ENCODE measurements at regions not wholly inside any gene's neighbourhood (a gene's known extent, or its start where the extent isn't known, plus 50 kb on each side); places are given as distances from the start of the nearest gene placed in this dataset.

DNA sequence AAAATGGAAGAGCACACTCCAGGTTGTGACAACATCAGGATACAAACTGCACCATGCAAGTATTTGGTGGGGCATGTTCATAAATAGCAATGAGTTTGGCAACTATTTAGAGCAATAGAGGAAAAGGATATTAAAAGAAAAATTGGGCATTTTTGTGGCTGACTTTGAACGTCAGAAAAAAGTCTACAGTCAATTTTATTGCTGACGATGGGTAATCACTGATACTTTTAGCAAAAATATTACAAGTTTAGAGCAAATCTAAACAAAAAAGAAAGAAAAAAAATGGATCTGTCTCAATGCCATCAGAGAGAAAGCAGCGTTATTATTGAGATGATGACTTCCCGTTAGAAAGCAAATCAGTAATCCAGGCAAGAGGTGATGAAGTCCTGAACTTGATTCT, 65.2 kb downstream of the CGGBP1 start:
- Mint-ChIP-seq H3K9me3 (ENCODE audit: low read depth, unreplicated experiment) (no peaks in the 10 kb centered on the region), H3K27ac (ENCODE audit: unreplicated experiment) (no peak overlapping the region), H3K4me3 (ENCODE audit: low read depth, unreplicated experiment) (no peak overlapping the region), H3K36me3 (ENCODE audit: insufficient read depth, unreplicated experiment) (no peaks in the 10 kb centered on the region), H3K27me3 (ENCODE audit: unreplicated experiment) (no peaks in the 10 kb centered on the region), H3K4me1 (ENCODE audit: low read depth, unreplicated experiment) (peaks cover 13% of the 10 kb centered on the region)
- intact Hi-C loops (cut with micrococcal nuclease; ENCODE audit: unreplicated experiment) = no loop called here
- BruUV-seq (replicated peaks) = no TSS peak
- DNase-seq = no peak
- TF ChIP-seq, protein P1, sequence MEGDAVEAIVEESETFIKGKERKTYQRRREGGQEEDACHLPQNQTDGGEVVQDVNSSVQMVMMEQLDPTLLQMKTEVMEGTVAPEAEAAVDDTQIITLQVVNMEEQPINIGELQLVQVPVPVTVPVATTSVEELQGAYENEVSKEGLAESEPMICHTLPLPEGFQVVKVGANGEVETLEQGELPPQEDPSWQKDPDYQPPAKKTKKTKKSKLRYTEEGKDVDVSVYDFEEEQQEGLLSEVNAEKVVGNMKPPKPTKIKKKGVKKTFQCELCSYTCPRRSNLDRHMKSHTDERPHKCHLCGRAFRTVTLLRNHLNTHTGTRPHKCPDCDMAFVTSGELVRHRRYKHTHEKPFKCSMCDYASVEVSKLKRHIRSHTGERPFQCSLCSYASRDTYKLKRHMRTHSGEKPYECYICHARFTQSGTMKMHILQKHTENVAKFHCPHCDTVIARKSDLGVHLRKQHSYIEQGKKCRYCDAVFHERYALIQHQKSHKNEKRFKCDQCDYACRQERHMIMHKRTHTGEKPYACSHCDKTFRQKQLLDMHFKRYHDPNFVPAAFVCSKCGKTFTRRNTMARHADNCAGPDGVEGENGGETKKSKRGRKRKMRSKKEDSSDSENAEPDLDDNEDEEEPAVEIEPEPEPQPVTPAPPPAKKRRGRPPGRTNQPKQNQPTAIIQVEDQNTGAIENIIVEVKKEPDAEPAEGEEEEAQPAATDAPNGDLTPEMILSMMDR (IDR thresholded peaks at IDR 0.05; ENCODE audit: unreplicated experiment) = no peak
- CTCF ChIA-PET = no interaction called here

DNA sequence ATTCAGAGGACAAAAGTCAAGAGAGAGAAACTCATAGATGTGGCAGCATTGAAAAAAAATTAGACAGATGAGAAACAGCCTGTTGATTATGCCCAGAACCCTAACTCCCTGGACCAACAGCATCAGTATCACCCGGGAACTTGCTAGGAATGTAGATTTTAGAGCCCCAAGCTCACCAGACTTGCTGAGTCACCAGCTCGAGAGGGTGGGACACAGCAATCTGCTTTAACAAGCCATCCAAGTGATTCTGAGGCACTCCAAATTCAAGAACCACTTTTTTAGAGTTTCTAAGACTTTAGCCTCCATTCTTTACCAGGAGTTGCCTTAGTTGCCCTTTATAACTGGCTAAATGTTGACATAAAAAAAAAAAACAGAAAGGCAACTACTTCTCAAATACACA, 70.9 kb downstream of the CGGBP1 start:
- Mint-ChIP-seq H3K27ac (ENCODE audit: unreplicated experiment) (no peak overlapping the region), H3K36me3 (ENCODE audit: insufficient read depth, unreplicated experiment) (no peaks in the 10 kb centered on the region), H3K9me3 (ENCODE audit: low read depth, unreplicated experiment) (no peaks in the 10 kb centered on the region), H3K4me1 (ENCODE audit: low read depth, unreplicated experiment) (no peaks in the 10 kb centered on the region), H3K4me3 (ENCODE audit: low read depth, unreplicated experiment) (no peak overlapping the region), H3K27me3 (ENCODE audit: unreplicated experiment) (no peaks in the 10 kb centered on the region)
- TF ChIP-seq, protein P1 (IDR thresholded peaks at IDR 0.05; ENCODE audit: unreplicated experiment) = no peak
- BruUV-seq (replicated peaks) = no TSS peak
- intact Hi-C loops (cut with micrococcal nuclease; ENCODE audit: unreplicated experiment) = no loop called here
- CTCF ChIA-PET = interaction anchor here (0.7 kb wide), 1 partner anchor 122 kb away, joined by 3 read pairs; no protein-coding TSS in a partner anchor
- DNase-seq = no peak

DNA sequence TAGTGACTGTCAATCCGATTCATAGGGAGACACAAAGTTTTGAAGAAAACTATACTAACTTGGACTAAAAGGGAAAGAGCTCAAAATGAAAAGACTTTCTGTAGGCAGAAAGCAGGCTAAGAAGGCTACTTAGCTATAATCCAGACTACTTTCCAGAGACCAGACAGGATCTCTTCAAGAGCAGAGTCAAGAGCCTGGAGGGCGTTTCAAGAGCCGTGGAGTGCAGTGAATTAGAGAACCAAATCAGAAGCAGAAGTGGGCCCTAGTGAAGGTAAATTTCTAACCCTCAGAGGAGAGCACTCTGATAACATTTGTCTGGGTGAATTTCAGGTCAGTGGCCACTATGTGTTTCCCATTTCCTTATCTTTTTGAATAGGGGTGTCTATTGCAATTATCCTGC, 76.4 kb downstream of the CGGBP1 start:
- H3K9me3 Mint-ChIP-seq (ENCODE audit: low read depth, unreplicated experiment) = peaks cover 2% of the 10 kb centered on the region
- no peaks in the 10 kb centered on the region for H3K27me3 Mint-ChIP-seq (ENCODE audit: unreplicated experiment)
- H3K4me3 Mint-ChIP-seq (ENCODE audit: low read depth, unreplicated experiment) = no peak overlapping the region
- H3K4me1 Mint-ChIP-seq (ENCODE audit: low read depth, unreplicated experiment) = no peaks in the 10 kb centered on the region
- H3K27ac Mint-ChIP-seq (ENCODE audit: unreplicated experiment) = no peak overlapping the region
- DNase-seq = no peak
- BruUV-seq (replicated peaks) = no TSS peak
- intact Hi-C loops (cut with micrococcal nuclease; ENCODE audit: unreplicated experiment) = no loop called here
- CTCF ChIA-PET = no interaction called here
- H3K36me3 Mint-ChIP-seq (ENCODE audit: insufficient read depth, unreplicated experiment) = no peaks in the 10 kb centered on the region
- TF ChIP-seq, protein P1 (IDR thresholded peaks at IDR 0.05; ENCODE audit: unreplicated experiment) = no peak

DNA sequence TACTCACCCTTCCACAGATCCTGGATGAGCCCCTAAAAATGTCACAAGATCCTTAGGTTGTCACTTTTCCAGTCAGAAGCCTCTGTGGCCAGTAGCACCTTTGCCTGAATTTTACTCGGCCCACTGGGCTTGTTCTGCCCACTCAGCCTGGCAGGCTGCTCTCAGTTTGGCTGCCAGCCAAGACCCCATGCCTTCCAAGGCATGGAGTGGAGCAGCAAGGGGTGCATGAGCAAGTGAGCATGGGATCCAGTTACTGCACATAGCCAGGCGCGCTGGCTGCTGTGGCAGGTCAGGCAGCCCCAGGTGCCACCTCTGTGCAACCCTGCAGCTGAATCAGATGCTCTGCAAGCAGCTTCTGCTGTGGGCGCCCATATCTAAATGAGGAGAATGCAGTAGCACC, 79.3 kb downstream of the CGGBP1 start:
- TF ChIP-seq, protein P1 (IDR thresholded peaks at IDR 0.05; ENCODE audit: unreplicated experiment) = no peak
- peaks cover 2% of the 10 kb centered on the region for H3K9me3 Mint-ChIP-seq (ENCODE audit: low read depth, unreplicated experiment)
- H3K27ac Mint-ChIP-seq (ENCODE audit: unreplicated experiment) = no peak overlapping the region
- H3K4me3 Mint-ChIP-seq (ENCODE audit: low read depth, unreplicated experiment) = no peak overlapping the region
- no TSS peak for BruUV-seq (replicated peaks)
- intact Hi-C loops (cut with micrococcal nuclease; ENCODE audit: unreplicated experiment) = no loop called here
- no peaks in the 10 kb centered on the region for H3K36me3 Mint-ChIP-seq (ENCODE audit: insufficient read depth, unreplicated experiment)
- no peaks in the 10 kb centered on the region for H3K4me1 Mint-ChIP-seq (ENCODE audit: low read depth, unreplicated experiment)
- DNase-seq = no peak
- CTCF ChIA-PET = no interaction called here
- H3K27me3 Mint-ChIP-seq (ENCODE audit: unreplicated experiment) = no peaks in the 10 kb centered on the region

DNA sequence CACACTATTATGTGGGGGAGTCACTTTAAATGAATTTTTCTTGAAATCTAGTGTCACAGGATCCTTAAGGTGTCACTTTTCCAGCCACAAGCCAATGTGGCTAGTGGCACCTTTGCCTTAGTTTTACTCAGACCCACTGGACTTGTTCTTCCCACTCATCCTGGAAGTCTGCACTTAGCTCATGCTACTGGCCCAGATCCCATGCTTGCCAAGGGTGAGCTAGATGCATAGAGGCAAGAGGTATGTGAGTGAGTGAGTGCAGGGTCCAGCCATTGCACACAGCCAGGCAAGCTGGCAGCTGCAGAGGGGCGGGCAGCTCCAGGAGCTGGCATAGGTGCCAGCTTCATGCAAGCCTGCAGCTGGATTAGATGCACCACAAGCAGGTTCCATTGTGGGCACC, 81.0 kb downstream of the CGGBP1 start:
- Mint-ChIP-seq H3K9me3 (ENCODE audit: low read depth, unreplicated experiment) (peaks cover 2% of the 10 kb centered on the region), H3K4me3 (ENCODE audit: low read depth, unreplicated experiment) (no peak overlapping the region), H3K27ac (ENCODE audit: unreplicated experiment) (no peak overlapping the region), H3K4me1 (ENCODE audit: low read depth, unreplicated experiment) (no peaks in the 10 kb centered on the region), H3K36me3 (ENCODE audit: insufficient read depth, unreplicated experiment) (no peaks in the 10 kb centered on the region), H3K27me3 (ENCODE audit: unreplicated experiment) (no peaks in the 10 kb centered on the region)
- intact Hi-C loops (cut with micrococcal nuclease; ENCODE audit: unreplicated experiment) = no loop called here
- TF ChIP-seq, protein P1 (IDR thresholded peaks at IDR 0.05; ENCODE audit: unreplicated experiment) = no peak
- no TSS peak for BruUV-seq (replicated peaks)
- CTCF ChIA-PET = no interaction called here
- DNase-seq = no peak

Measured in Calu3 (cell line).